ENCODE measurements at regions not wholly inside any gene's neighbourhood (a gene's known extent, or its start where the extent isn't known, plus 50 kb on each side); places are given as distances from the start of the nearest gene placed in this dataset.

DNA sequence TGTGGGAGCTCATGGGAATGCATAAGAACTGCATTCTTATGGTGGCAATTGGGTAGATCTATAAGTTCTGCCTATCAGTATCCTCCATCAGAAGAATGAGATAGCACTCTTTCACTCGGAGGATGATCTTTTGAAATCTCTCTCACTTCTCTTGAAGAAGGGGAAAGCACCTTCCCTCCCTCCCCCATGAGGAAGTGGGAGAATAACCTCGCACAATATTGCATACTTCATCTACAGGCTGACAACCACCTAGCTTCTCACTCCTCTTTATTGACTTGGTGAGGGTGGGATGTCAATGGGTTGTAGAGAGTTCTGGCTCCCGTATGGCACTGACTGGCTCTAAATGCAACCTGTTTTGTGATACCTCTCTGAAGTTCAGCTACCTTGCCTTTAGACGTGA lies 146.7 kb upstream of the SPOCK3 start:
- DNase-seq (ENCODE audit: low read depth, low spot score) (no peak), ATAC-seq (peak; percentile 60; the same call in 2 of the 3 replicates), FAIRE-seq (no peak)
- no peaks in the 10 kb centered on the region for H3K9me3 ChIP-seq (replicated peaks; ENCODE audit: control insufficient read depth, insufficient read depth, low read length)
- RAD21 ChIA-PET (ENCODE audit: unreplicated experiment): no interaction called here
- no peaks in the 10 kb centered on the region for H3K27me3 ChIP-seq (replicated peaks in 1 of 2; ENCODE audit: control insufficient read depth in 2 of 2, insufficient read depth in 2 of 2, low read length in 1 of 2)
- no peak overlapping the region for H3K9ac ChIP-seq (ENCODE audit: control insufficient read depth, insufficient read depth, low read length)
- no peaks in the 10 kb centered on the region for H3K4me1 ChIP-seq (ENCODE audit: control insufficient read depth, insufficient read depth, low read length)
- BruUV-seq (replicated peaks): no TSS peak
- intact Hi-C loops (cut with micrococcal nuclease; ENCODE audit: unreplicated experiment) (no loop called here), in situ Hi-C loops (cut with MboI) (no loop called here)
- no peak overlapping the region for H3K27ac ChIP-seq (ENCODE audit: control insufficient read depth, insufficient read depth)
- H2AFZ ChIP-seq (ENCODE audit: control insufficient read depth, low read depth, low read length): no peak overlapping the region
- POLR2A ChIA-PET: no interaction called here
- no peak overlapping the region for H3K4me3 ChIP-seq
- H3K36me3 ChIP-seq (ENCODE audit: control insufficient read depth in 2 of 2, insufficient read depth in 2 of 2, low read length in 1 of 2): no peaks in the 10 kb centered on the region
- no peak for TF ChIP-seq RBBP5 (conservative IDR thresholded peaks at IDR 0.05)
- no peak for TF ChIP-seq ATF7 (IDR thresholded peaks at IDR 0.05; ENCODE audit: low read depth)
- TF ChIP-seq, protein P1, sequence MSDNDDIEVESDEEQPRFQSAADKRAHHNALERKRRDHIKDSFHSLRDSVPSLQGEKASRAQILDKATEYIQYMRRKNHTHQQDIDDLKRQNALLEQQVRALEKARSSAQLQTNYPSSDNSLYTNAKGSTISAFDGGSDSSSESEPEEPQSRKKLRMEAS (IDR thresholded peaks at IDR 0.05; ENCODE audit: low read depth, low read length): no peak
- TF ChIP-seq CBFB (IDR thresholded peaks at IDR 0.05; ENCODE audit: low read depth): no peak
- no peak for TF ChIP-seq SIX5 (IDR thresholded peaks at IDR 0.05; ENCODE audit: low read depth, low read length, severe bottlenecking)
- peak; percentile 63; the same call in 1 of the 2 replicates for TF ChIP-seq SPI1 (IDR thresholded peaks at IDR 0.05; ENCODE audit: borderline replicate concordance, insufficient read depth, low read depth, low read length)
- TF ChIP-seq POLR2AphosphoS2 (IDR thresholded peaks at IDR 0.05; ENCODE audit: low read depth, low read length): no peak
- TF ChIP-seq ZNF207 (IDR thresholded peaks at IDR 0.05; ENCODE audit: borderline replicate concordance): no peak
- H4K20me1 ChIP-seq (ENCODE audit: control insufficient read depth, insufficient read depth): no peaks in the 10 kb centered on the region
- H3K4me2 ChIP-seq (ENCODE audit: control insufficient read depth, insufficient read depth): no peak overlapping the region
- 20% methylated on average over 4 of the region's 4 CpGs for WGBS (ENCODE audit: insufficient coverage, insufficient replicate concordance, low lambda C conversion rate, missing lambda C conversion rate)
- SMC1A ChIA-PET (ENCODE audit: uncharacterized antibody, unreplicated experiment): interaction anchor here (1.0 kb wide), 1 partner anchor 12 kb away, joined by 3 read pairs; no protein-coding TSS in a partner anchor
- CTCF ChIA-PET: interaction anchor here (0.5 kb wide), 1 partner anchor 382 kb away, joined by 3 read pairs; no protein-coding TSS in a partner anchor
- H3K79me2 ChIP-seq (ENCODE audit: control insufficient read depth, insufficient read depth, low read length): no peaks in the 10 kb centered on the region

DNA sequence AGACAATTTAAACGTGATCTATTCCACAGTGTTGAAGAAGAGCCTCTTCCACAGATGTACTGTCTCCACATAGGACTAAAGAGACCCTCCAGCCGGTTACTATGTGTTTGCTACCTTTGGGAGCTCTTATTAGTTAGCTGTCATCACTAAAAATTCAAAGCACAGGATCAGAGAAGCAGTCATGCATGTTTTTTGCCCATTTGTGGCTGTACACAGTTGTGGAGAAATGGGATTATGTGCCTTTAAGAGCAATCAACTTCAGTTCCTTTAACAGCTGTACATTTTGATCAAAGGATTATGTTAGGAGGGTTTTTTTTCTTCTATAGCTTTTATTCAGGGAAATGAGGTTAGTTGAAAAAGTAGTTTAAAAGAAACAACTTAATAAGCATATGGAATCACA lies 149.0 kb upstream of the SPOCK3 start:
- FAIRE-seq (no peak), DNase-seq (ENCODE audit: low read depth, low spot score) (no peak), ATAC-seq (no peak)
- in situ Hi-C loops (cut with MboI): no loop called here
- Histone ChIP-seq H3K9me3 (replicated peaks; ENCODE audit: control insufficient read depth, insufficient read depth, low read length) (no peaks in the 10 kb centered on the region), H2AFZ (ENCODE audit: control insufficient read depth, low read depth, low read length) (no peak overlapping the region), H3K27ac (ENCODE audit: control insufficient read depth, insufficient read depth) (no peak overlapping the region), H4K20me1 (ENCODE audit: control insufficient read depth, insufficient read depth) (no peaks in the 10 kb centered on the region), H3K27me3 (replicated peaks in 1 of 2; ENCODE audit: control insufficient read depth in 2 of 2, insufficient read depth in 2 of 2, low read length in 1 of 2) (no peaks in the 10 kb centered on the region), H3K36me3 (ENCODE audit: control insufficient read depth in 2 of 2, insufficient read depth in 2 of 2, low read length in 1 of 2) (no peaks in the 10 kb centered on the region), H3K4me2 (ENCODE audit: control insufficient read depth, insufficient read depth) (no peak overlapping the region), H3K4me3 (no peak overlapping the region), H3K79me2 (ENCODE audit: control insufficient read depth, insufficient read depth, low read length) (no peaks in the 10 kb centered on the region), H3K4me1 (ENCODE audit: control insufficient read depth, insufficient read depth, low read length) (no peaks in the 10 kb centered on the region), H3K9ac (ENCODE audit: control insufficient read depth, insufficient read depth, low read length) (no peak overlapping the region)
- WGBS (ENCODE audit: insufficient coverage, insufficient replicate concordance, low lambda C conversion rate, missing lambda C conversion rate): 0% methylated on average over 2 of the region's 2 CpGs
- ChIA-PET RAD21 (ENCODE audit: unreplicated experiment) (no interaction called here), CTCF (no interaction called here), SMC1A (ENCODE audit: uncharacterized antibody, unreplicated experiment) (interaction anchor here (0.5 kb wide), 1 partner anchor 92 kb away, joined by 3 read pairs; no protein-coding TSS in a partner anchor), POLR2A (no interaction called here)
- intact Hi-C loops (cut with micrococcal nuclease; ENCODE audit: unreplicated experiment): no loop called here
- BruUV-seq (replicated peaks): no TSS peak
- no peak for TF ChIP-seq SP1 (IDR thresholded peaks at IDR 0.05; ENCODE audit: low read depth, low read length)
- TF ChIP-seq STAT1 (conservative IDR thresholded peaks at IDR 0.05): no peak
- TF ChIP-seq IKZF2 (IDR thresholded peaks at IDR 0.05): no peak
- no peak for TF ChIP-seq FOS (IDR thresholded peaks at IDR 0.05; ENCODE audit: borderline replicate concordance, extremely low read depth, insufficient read length)
- no peak for TF ChIP-seq EED (IDR thresholded peaks at IDR 0.05; ENCODE audit: low read depth)
- TF ChIP-seq CHD4 (IDR thresholded peaks at IDR 0.05): no peak
- TF ChIP-seq SMAD5 (IDR thresholded peaks at IDR 0.05; ENCODE audit: low read depth): no peak
- TF ChIP-seq, protein P2, sequence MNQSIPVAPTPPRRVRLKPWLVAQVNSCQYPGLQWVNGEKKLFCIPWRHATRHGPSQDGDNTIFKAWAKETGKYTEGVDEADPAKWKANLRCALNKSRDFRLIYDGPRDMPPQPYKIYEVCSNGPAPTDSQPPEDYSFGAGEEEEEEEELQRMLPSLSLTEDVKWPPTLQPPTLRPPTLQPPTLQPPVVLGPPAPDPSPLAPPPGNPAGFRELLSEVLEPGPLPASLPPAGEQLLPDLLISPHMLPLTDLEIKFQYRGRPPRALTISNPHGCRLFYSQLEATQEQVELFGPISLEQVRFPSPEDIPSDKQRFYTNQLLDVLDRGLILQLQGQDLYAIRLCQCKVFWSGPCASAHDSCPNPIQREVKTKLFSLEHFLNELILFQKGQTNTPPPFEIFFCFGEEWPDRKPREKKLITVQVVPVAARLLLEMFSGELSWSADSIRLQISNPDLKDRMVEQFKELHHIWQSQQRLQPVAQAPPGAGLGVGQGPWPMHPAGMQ (IDR thresholded peaks at IDR 0.05; ENCODE audit: borderline replicate concordance): no peak

Data from GM12878 (cell line).